ENCODE measurements at regions not wholly inside any gene's neighbourhood (a gene's known extent, or its start where the extent isn't known, plus 50 kb on each side); places are given as distances from the start of the nearest gene placed in this dataset.
"Not testable (repeated sequence)": the region's sequence is repeated elsewhere in the genome, so short reads cannot be mapped to it uniquely, and the experiment has no call there.

GRCh38 chr7:140283472-140283871 lies 106.7 kb upstream of the KDM7A start:
- Histone ChIP-seq H3K36me3 (ENCODE audit: control insufficient read depth, low read depth, low read length) (no peaks in the 10 kb centered on the region), H3K27me3 (ENCODE audit: control insufficient read depth, insufficient read depth, low read length) (no peaks in the 10 kb centered on the region), H3K9ac (ENCODE audit: low read length) (no peak overlapping the region), H3K9me3 (ENCODE audit: control insufficient read depth, low read depth, low read length) (no peaks in the 10 kb centered on the region), H3K27ac (ENCODE audit: low read length) (no peak overlapping the region), H3K4me1 (ENCODE audit: control insufficient read depth, low read depth, low read length) (no peaks in the 10 kb centered on the region), H3K4me3 (ENCODE audit: low read length) (no peak overlapping the region)

- H3K27me3 ChIP-seq (ENCODE audit: control insufficient read depth, insufficient read depth, low read length) = no peaks in the 10 kb centered on the region
- H3K4me3 ChIP-seq (ENCODE audit: low read length) = no peak overlapping the region
- H3K9ac ChIP-seq (ENCODE audit: low read length) = no peak overlapping the region
- H3K9me3 ChIP-seq (ENCODE audit: control insufficient read depth, low read depth, low read length) = no peaks in the 10 kb centered on the region
- H3K4me1 ChIP-seq (ENCODE audit: control insufficient read depth, low read depth, low read length) = no peaks in the 10 kb centered on the region
- no peaks in the 10 kb centered on the region for H3K36me3 ChIP-seq (ENCODE audit: control insufficient read depth, low read depth, low read length)
- no peak overlapping the region for H3K27ac ChIP-seq (ENCODE audit: low read length)
These were observed 105.2 kb upstream of the KDM7A start for GRCh38 chr7:140281960-140282359.

- Histone ChIP-seq H3K27ac (ENCODE audit: low read length) (no peak overlapping the region), H3K4me1 (ENCODE audit: control insufficient read depth, low read depth, low read length) (no peaks in the 10 kb centered on the region), H3K4me3 (ENCODE audit: low read length) (no peak overlapping the region), H3K27me3 (ENCODE audit: control insufficient read depth, insufficient read depth, low read length) (no peaks in the 10 kb centered on the region), H3K36me3 (ENCODE audit: control insufficient read depth, low read depth, low read length) (no peaks in the 10 kb centered on the region), H3K9ac (ENCODE audit: low read length) (no peak overlapping the region), H3K9me3 (ENCODE audit: control insufficient read depth, low read depth, low read length) (no peaks in the 10 kb centered on the region)
These were observed 104.5 kb upstream of the KDM7A start for GRCh38 chr7:140281255-140281654.

- Histone ChIP-seq H3K36me3 (ENCODE audit: control insufficient read depth, low read depth, low read length) (no peaks in the 10 kb centered on the region), H3K4me3 (ENCODE audit: low read length) (no peak overlapping the region), H3K9me3 (ENCODE audit: control insufficient read depth, low read depth, low read length) (no peaks in the 10 kb centered on the region), H3K9ac (ENCODE audit: low read length) (no peak overlapping the region), H3K27ac (ENCODE audit: low read length) (no peak overlapping the region), H3K4me1 (ENCODE audit: control insufficient read depth, low read depth, low read length) (no peaks in the 10 kb centered on the region), H3K27me3 (ENCODE audit: control insufficient read depth, insufficient read depth, low read length) (no peaks in the 10 kb centered on the region)
These were observed 99.2 kb upstream of the KDM7A start for GRCh38 chr7:140276001-140276400.

- H3K4me1 ChIP-seq (ENCODE audit: control insufficient read depth, low read depth, low read length) = no peaks in the 10 kb centered on the region
- H3K4me3 ChIP-seq (ENCODE audit: low read length) = no peak overlapping the region
- H3K9me3 ChIP-seq (ENCODE audit: control insufficient read depth, low read depth, low read length) = no peaks in the 10 kb centered on the region
- no peak overlapping the region for H3K27ac ChIP-seq (ENCODE audit: low read length)
- H3K27me3 ChIP-seq (ENCODE audit: control insufficient read depth, insufficient read depth, low read length) = no peaks in the 10 kb centered on the region
- no peak overlapping the region for H3K9ac ChIP-seq (ENCODE audit: low read length)
- H3K36me3 ChIP-seq (ENCODE audit: control insufficient read depth, low read depth, low read length) = no peaks in the 10 kb centered on the region
These were observed 98.5 kb upstream of the KDM7A start for GRCh38 chr7:140275069-140275965.

- Histone ChIP-seq H3K36me3 (ENCODE audit: control insufficient read depth, low read depth, low read length) (no peaks in the 10 kb centered on the region), H3K27me3 (ENCODE audit: control insufficient read depth, insufficient read depth, low read length) (no peaks in the 10 kb centered on the region)
These were observed 96.6 kb upstream of the KDM7A start for GRCh38 chr7:140273417-140273816.

GRCh38 chr7:140271643-140271968 lies 94.8 kb upstream of the KDM7A start:
- not testable (repeated sequence) for H3K4me3 ChIP-seq (ENCODE audit: low read length); H3K27ac ChIP-seq (ENCODE audit: low read length); H3K9me3 ChIP-seq (ENCODE audit: control insufficient read depth, low read depth, low read length); H3K4me1 ChIP-seq (ENCODE audit: control insufficient read depth, low read depth, low read length); H3K36me3 ChIP-seq (ENCODE audit: control insufficient read depth, low read depth, low read length); H3K27me3 ChIP-seq (ENCODE audit: control insufficient read depth, insufficient read depth, low read length); H3K9ac ChIP-seq (ENCODE audit: low read length)

More at GRCh38 chr7:140273417-140273816, 96.6 kb upstream of the KDM7A start:
- Histone ChIP-seq H3K9me3 (ENCODE audit: control insufficient read depth, low read depth, low read length) (no peaks in the 10 kb centered on the region), H3K9ac (ENCODE audit: low read length) (no peak overlapping the region), H3K4me3 (ENCODE audit: low read length) (no peak overlapping the region), H3K4me1 (ENCODE audit: control insufficient read depth, low read depth, low read length) (no peaks in the 10 kb centered on the region), H3K27ac (ENCODE audit: low read length) (no peak overlapping the region)

GRCh38 chr7:140269004-140269638 lies 92.3 kb upstream of the KDM7A start:
- Histone ChIP-seq H3K9me3 (ENCODE audit: control insufficient read depth, low read depth, low read length) (no peaks in the 10 kb centered on the region), H3K27me3 (ENCODE audit: control insufficient read depth, insufficient read depth, low read length) (no peaks in the 10 kb centered on the region), H3K4me3 (ENCODE audit: low read length) (no peak overlapping the region), H3K9ac (ENCODE audit: low read length) (no peak overlapping the region), H3K4me1 (ENCODE audit: control insufficient read depth, low read depth, low read length) (no peaks in the 10 kb centered on the region), H3K36me3 (ENCODE audit: control insufficient read depth, low read depth, low read length) (no peaks in the 10 kb centered on the region), H3K27ac (ENCODE audit: low read length) (no peak overlapping the region)

GRCh38 chr7:140267381-140268226 lies 90.8 kb upstream of the KDM7A start:
- no peak overlapping the region for H3K9ac ChIP-seq (ENCODE audit: low read length)
- H3K36me3 ChIP-seq (ENCODE audit: control insufficient read depth, low read depth, low read length) = no peaks in the 10 kb centered on the region
- no peaks in the 10 kb centered on the region for H3K27me3 ChIP-seq (ENCODE audit: control insufficient read depth, insufficient read depth, low read length)
- no peaks in the 10 kb centered on the region for H3K9me3 ChIP-seq (ENCODE audit: control insufficient read depth, low read depth, low read length)
- no peak overlapping the region for H3K4me3 ChIP-seq (ENCODE audit: low read length)
- no peak overlapping the region for H3K27ac ChIP-seq (ENCODE audit: low read length)
- no peaks in the 10 kb centered on the region for H3K4me1 ChIP-seq (ENCODE audit: control insufficient read depth, low read depth, low read length)

- Histone ChIP-seq H3K27me3 (ENCODE audit: control insufficient read depth, insufficient read depth, low read length) (no peaks in the 10 kb centered on the region), H3K9ac (ENCODE audit: low read length) (no peak overlapping the region), H3K4me1 (ENCODE audit: control insufficient read depth, low read depth, low read length) (no peaks in the 10 kb centered on the region), H3K4me3 (ENCODE audit: low read length) (no peak overlapping the region), H3K9me3 (ENCODE audit: control insufficient read depth, low read depth, low read length) (no peaks in the 10 kb centered on the region), H3K27ac (ENCODE audit: low read length) (no peak overlapping the region), H3K36me3 (ENCODE audit: control insufficient read depth, low read depth, low read length) (no peaks in the 10 kb centered on the region)
These were observed 86.5 kb upstream of the KDM7A start for GRCh38 chr7:140263277-140263676.

GRCh38 chr7:140262242-140262903 lies 85.6 kb upstream of the KDM7A start:
- no peak overlapping the region for H3K27ac ChIP-seq (ENCODE audit: low read length)
- no peaks in the 10 kb centered on the region for H3K4me1 ChIP-seq (ENCODE audit: control insufficient read depth, low read depth, low read length)
- no peak overlapping the region for H3K4me3 ChIP-seq (ENCODE audit: low read length)
- no peaks in the 10 kb centered on the region for H3K36me3 ChIP-seq (ENCODE audit: control insufficient read depth, low read depth, low read length)
- H3K27me3 ChIP-seq (ENCODE audit: control insufficient read depth, insufficient read depth, low read length) = no peaks in the 10 kb centered on the region
- no peaks in the 10 kb centered on the region for H3K9me3 ChIP-seq (ENCODE audit: control insufficient read depth, low read depth, low read length)
- no peak overlapping the region for H3K9ac ChIP-seq (ENCODE audit: low read length)
